HS-27A (cell line): ENCODE measurements at regions not wholly inside any gene's neighbourhood (a gene's known extent, or its start where the extent isn't known, plus 50 kb on each side); places are given as distances from the start of the nearest gene placed in this dataset.
A peak's percentile ranks its signal among the peaks of the same experiment; 100 is the strongest.
"Not testable (repeated sequence)": the region's sequence is repeated elsewhere in the genome, so short reads cannot be mapped to it uniquely, and the experiment has no call there.

Experiments used
- DNase-seq: peaks from one replicate; pipeline ENCODE4 v3.0.0-alpha.2; 2012; ENCODE audit warnings: low read depth, missing footprints

- no peak for DNase-seq
These were observed 429.7 kb downstream of the ETS1 start for GRCh38 chr11:128157423-128158298.

- DNase-seq: no peak
These were observed 430.9 kb downstream of the ETS1 start for GRCh38 chr11:128156486-128156885.

GRCh38 chr11:128155590-128155989 lies 431.8 kb downstream of the ETS1 start:
- no peak for DNase-seq

- no peak for DNase-seq
These were observed 433.7 kb downstream of the ETS1 start for GRCh38 chr11:128153697-128154048.

- DNase-seq: no peak
These were observed 434.3 kb downstream of the ETS1 start for GRCh38 chr11:128152796-128153696.

GRCh38 chr11:128151780-128152179 lies 435.6 kb downstream of the ETS1 start:
- DNase-seq: no peak

GRCh38 chr11:128151338-128151737 lies 436.0 kb downstream of the ETS1 start:
- no peak for DNase-seq

GRCh38 chr11:128148208-128148607 lies 439.1 kb downstream of the ETS1 start:
- DNase-seq: no peak

GRCh38 chr11:128146926-128147605 lies 440.3 kb downstream of the ETS1 start:
- DNase-seq: no peak

- not testable (repeated sequence) for DNase-seq
These were observed 447.1 kb downstream of the ETS1 start for GRCh38 chr11:128140293-128140692.

GRCh38 chr11:128135451-128135850 lies 451.9 kb downstream of the ETS1 start:
- DNase-seq: no peak

- no peak for DNase-seq
These were observed 453.9 kb downstream of the ETS1 start for GRCh38 chr11:128133501-128133900.

GRCh38 chr11:128130052-128130451 lies 457.3 kb downstream of the ETS1 start:
- no peak for DNase-seq

GRCh38 chr11:128125723-128126122 lies 461.6 kb downstream of the ETS1 start:
- DNase-seq: no peak

GRCh38 chr11:128116885-128117284 lies 470.5 kb downstream of the ETS1 start:
- no peak for DNase-seq

- DNase-seq: no peak
These were observed 470.9 kb downstream of the ETS1 start for GRCh38 chr11:128116447-128116846.

- no peak for DNase-seq
These were observed 481.4 kb downstream of the ETS1 start for GRCh38 chr11:128105950-128106349.

- no peak for DNase-seq
These were observed 481.8 kb downstream of the ETS1 start for GRCh38 chr11:128105511-128105910.

GRCh38 chr11:128103278-128103873 lies 484.0 kb downstream of the ETS1 start:
- DNase-seq: no peak

GRCh38 chr11:128098781-128099180 lies 488.6 kb downstream of the ETS1 start:
- no peak for DNase-seq

GRCh38 chr11:128095466-128095981 lies 491.8 kb downstream of the ETS1 start:
- peak; percentile 12 for DNase-seq

- DNase-seq: no peak
These were observed 493.7 kb downstream of the ETS1 start for GRCh38 chr11:128093689-128094088.
